ENCODE measurements at regions not wholly inside any gene's neighbourhood (a gene's known extent, or its start where the extent isn't known, plus 50 kb on each side); places are given as distances from the start of the nearest gene placed in this dataset.

DNA sequence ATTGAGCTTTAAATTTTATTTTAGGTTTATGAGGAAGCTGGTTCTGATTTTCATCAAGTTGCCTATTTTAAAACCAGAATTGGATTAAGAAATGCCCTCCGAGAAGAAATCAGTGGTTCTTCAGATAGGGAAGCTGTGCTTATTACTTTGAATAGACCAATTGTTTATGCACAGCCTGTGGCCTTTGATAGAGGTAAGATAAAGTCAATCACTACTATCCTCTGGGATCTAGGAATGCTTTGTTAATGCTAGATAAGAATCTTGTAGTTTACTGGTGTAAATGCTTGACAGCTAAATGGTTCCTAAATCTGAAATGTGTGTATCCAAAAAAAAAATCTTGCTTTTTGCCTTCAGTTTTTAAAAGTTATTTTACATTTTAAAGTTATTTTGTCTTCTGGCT lies 73.0 kb upstream of the ADAD1 start:
- no peak overlapping the region for H3K27ac Mint-ChIP-seq (ENCODE audit: low read depth, unreplicated experiment)
- POLR2A ChIA-PET, result no interaction called here
- peaks cover 14% of the 10 kb centered on the region for H3K36me3 Mint-ChIP-seq (ENCODE audit: insufficient read depth, unreplicated experiment)
- H3K27me3 Mint-ChIP-seq (ENCODE audit: insufficient read depth, unreplicated experiment), result no peaks in the 10 kb centered on the region
- no peak overlapping the region for H3K4me3 Mint-ChIP-seq (ENCODE audit: unreplicated experiment)
- H3K4me1 Mint-ChIP-seq (ENCODE audit: insufficient read depth, unreplicated experiment), result no peaks in the 10 kb centered on the region
- H3K9me3 Mint-ChIP-seq (ENCODE audit: unreplicated experiment), result no peaks in the 10 kb centered on the region
- TF ChIP-seq, protein P1, sequence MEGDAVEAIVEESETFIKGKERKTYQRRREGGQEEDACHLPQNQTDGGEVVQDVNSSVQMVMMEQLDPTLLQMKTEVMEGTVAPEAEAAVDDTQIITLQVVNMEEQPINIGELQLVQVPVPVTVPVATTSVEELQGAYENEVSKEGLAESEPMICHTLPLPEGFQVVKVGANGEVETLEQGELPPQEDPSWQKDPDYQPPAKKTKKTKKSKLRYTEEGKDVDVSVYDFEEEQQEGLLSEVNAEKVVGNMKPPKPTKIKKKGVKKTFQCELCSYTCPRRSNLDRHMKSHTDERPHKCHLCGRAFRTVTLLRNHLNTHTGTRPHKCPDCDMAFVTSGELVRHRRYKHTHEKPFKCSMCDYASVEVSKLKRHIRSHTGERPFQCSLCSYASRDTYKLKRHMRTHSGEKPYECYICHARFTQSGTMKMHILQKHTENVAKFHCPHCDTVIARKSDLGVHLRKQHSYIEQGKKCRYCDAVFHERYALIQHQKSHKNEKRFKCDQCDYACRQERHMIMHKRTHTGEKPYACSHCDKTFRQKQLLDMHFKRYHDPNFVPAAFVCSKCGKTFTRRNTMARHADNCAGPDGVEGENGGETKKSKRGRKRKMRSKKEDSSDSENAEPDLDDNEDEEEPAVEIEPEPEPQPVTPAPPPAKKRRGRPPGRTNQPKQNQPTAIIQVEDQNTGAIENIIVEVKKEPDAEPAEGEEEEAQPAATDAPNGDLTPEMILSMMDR (IDR thresholded peaks at IDR 0.05; ENCODE audit: unreplicated experiment), result no peak
- BruUV-seq (replicated peaks), result no TSS peak
- DNase-seq (ENCODE audit: unreplicated experiment), result no peak
- intact Hi-C loops (cut with micrococcal nuclease), result loop anchor here (5.0 kb wide), 1 partner anchor 404 kb away; no protein-coding TSS in a partner anchor
- CTCF ChIA-PET, result interaction anchor here (1.0 to 1.6 kb wide), 2 partner anchors 271 to 272 kb away, joined by 3 read pairs; no protein-coding TSS in a partner anchor

DNA sequence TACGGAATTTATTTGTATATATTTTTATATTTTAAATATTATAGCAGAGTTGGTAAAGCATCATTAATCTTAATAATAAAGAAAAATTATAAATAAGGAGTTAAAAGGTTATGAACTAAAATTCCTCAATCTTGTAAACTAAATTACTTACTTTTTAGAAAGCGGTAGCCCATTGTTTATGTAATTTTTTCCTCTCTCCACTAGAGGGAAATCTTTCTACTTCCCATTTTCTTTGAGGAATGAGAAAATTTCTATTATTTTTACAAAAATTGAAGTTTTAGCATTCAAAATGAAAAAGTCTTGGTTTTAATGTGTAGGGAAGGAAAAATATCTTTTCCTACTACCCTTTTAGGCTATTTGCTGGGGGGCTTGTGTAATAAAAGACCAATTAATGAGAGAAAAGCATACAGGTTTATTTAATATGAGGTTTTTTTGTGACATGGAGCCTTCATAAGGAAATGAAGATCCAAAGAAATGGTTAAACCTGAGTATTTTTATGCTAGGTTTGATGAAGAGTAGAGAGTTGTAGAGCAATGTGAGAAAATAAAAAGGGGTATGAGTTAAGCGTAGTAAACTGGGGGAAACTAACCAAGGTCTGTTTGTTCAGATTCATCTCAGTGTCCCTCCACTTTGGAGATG lies 68.7 kb upstream of the ADAD1 start:
- intact Hi-C loops (cut with micrococcal nuclease), result loop anchor here (1.0 to 5.0 kb wide), 2 partner anchors 267 to 408 kb away; no protein-coding TSS in a partner anchor
- no peaks in the 10 kb centered on the region for H3K4me1 Mint-ChIP-seq (ENCODE audit: insufficient read depth, unreplicated experiment)
- no peak overlapping the region for H3K4me3 Mint-ChIP-seq (ENCODE audit: unreplicated experiment)
- peaks cover 15% of the 10 kb centered on the region for H3K36me3 Mint-ChIP-seq (ENCODE audit: insufficient read depth, unreplicated experiment)
- no TSS peak for BruUV-seq (replicated peaks)
- no peaks in the 10 kb centered on the region for H3K27me3 Mint-ChIP-seq (ENCODE audit: insufficient read depth, unreplicated experiment)
- no peak overlapping the region for H3K27ac Mint-ChIP-seq (ENCODE audit: low read depth, unreplicated experiment)
- ChIA-PET CTCF (interaction anchor here (1.9 to 2.9 kb wide), 2 partner anchors 268 kb away, joined by 15 to 17 read pairs; no protein-coding TSS in a partner anchor), POLR2A (no interaction called here)
- no peaks in the 10 kb centered on the region for H3K9me3 Mint-ChIP-seq (ENCODE audit: unreplicated experiment)
- peak; percentile 9 for DNase-seq (ENCODE audit: unreplicated experiment)
- TF ChIP-seq, protein P1 (IDR thresholded peaks at IDR 0.05; ENCODE audit: unreplicated experiment), result peak; percentile 48

DNA sequence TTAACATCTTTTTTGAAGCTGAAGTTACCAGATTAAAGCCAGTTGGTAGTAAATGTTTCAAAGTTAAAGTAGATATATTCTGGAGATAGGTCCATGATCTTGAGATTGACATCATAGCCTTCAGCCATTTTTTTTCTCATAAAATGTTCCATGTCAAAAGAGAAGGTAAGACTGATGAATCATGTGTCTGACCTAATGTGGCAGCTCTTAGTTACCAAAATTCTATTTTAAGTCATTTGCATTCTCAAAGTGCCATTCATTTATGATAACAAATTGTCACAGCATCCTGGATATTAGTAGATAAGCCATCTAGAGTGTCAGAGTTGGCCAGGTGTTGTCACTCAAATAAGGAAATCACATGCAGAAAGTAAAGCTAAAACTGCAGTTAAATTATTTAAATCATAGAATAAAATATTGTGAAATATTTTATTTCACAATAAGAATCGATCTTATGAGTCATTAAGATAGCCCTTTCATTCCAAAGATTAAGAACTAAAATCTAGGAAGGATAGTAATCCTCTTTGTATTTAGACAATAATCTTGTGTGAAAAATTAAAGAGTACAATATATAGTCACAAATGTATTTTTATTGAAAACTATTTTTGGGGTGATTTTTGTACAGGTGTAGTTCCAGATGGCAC lies 65.7 kb upstream of the ADAD1 start:
- intact Hi-C loops (cut with micrococcal nuclease), result no loop called here
- DNase-seq (ENCODE audit: unreplicated experiment), result peak; percentile 9
- H3K4me1 Mint-ChIP-seq (ENCODE audit: insufficient read depth, unreplicated experiment), result no peaks in the 10 kb centered on the region
- H3K27me3 Mint-ChIP-seq (ENCODE audit: insufficient read depth, unreplicated experiment), result no peaks in the 10 kb centered on the region
- POLR2A ChIA-PET, result no interaction called here
- H3K27ac Mint-ChIP-seq (ENCODE audit: low read depth, unreplicated experiment), result no peak overlapping the region
- TF ChIP-seq, protein P1 (IDR thresholded peaks at IDR 0.05; ENCODE audit: unreplicated experiment), result no peak
- no peak overlapping the region for H3K4me3 Mint-ChIP-seq (ENCODE audit: unreplicated experiment)
- CTCF ChIA-PET, result interaction anchor here (0.6 to 1.0 kb wide), 4 partner anchors 22 to 368 kb away, joined by 3 read pairs; no protein-coding TSS in a partner anchor
- BruUV-seq (replicated peaks), result no TSS peak
- H3K36me3 Mint-ChIP-seq (ENCODE audit: insufficient read depth, unreplicated experiment), result peaks cover 45% of the 10 kb centered on the region
- H3K9me3 Mint-ChIP-seq (ENCODE audit: unreplicated experiment), result no peaks in the 10 kb centered on the region

DNA sequence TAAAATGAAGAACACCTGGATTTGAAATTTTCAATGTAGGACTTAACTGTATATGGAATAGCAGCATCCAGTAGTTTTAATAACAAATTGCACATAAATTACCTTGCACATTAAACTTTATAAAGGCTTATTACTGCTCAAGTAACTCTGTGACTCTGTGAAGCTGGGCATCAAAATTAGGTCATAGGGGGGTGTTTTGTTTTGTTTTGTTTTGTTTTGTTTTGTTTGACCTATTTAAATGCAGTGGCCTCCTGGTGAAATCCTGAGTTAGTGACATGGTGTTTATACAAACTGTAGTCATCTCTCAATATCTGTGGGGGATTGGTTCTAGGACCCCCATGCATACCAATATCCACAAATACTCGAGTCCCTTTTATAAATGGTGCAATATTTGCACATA lies 51.9 kb upstream of the ADAD1 start:
- CTCF ChIA-PET, result interaction anchor here (0.6 to 1.2 kb wide), 2 partner anchors 37 to 251 kb away, joined by 3 read pairs; no protein-coding TSS in a partner anchor
- Mint-ChIP-seq H3K27me3 (ENCODE audit: insufficient read depth, unreplicated experiment) (no peaks in the 10 kb centered on the region), H3K36me3 (ENCODE audit: insufficient read depth, unreplicated experiment) (peaks cover 15% of the 10 kb centered on the region), H3K4me1 (ENCODE audit: insufficient read depth, unreplicated experiment) (peaks cover 4% of the 10 kb centered on the region), H3K27ac (ENCODE audit: low read depth, unreplicated experiment) (no peak overlapping the region), H3K4me3 (ENCODE audit: unreplicated experiment) (no peak overlapping the region), H3K9me3 (ENCODE audit: unreplicated experiment) (no peaks in the 10 kb centered on the region)
- intact Hi-C loops (cut with micrococcal nuclease), result no loop called here
- TF ChIP-seq, protein P1 (IDR thresholded peaks at IDR 0.05; ENCODE audit: unreplicated experiment), result no peak
- BruUV-seq (replicated peaks), result no TSS peak
- no peak for DNase-seq (ENCODE audit: unreplicated experiment)
- POLR2A ChIA-PET, result interaction anchor here (0.6 to 1.2 kb wide), 2 partner anchors 9 to 464 kb away, joined by 3 read pairs; no protein-coding TSS in a partner anchor

All from MCF 10A (cell line).